HG02763 (cell line): ENCODE measurements at regions not wholly inside any gene's neighbourhood (a gene's known extent, or its start where the extent isn't known, plus 50 kb on each side); places are given as distances from the start of the nearest gene placed in this dataset.
"Not testable (repeated sequence)": the region's sequence is repeated elsewhere in the genome, so short reads cannot be mapped to it uniquely, and the experiment has no call there.

Experiments used
- ATAC-seq: cut with Tn5 transposase; IDR thresholded peaks from one replicate; pipeline ENCODE4 v1.9.1; 2021; ENCODE audit warnings: mild to moderate bottlenecking, moderate library complexity; ENCODE audit not compliant: unreplicated experiment

DNA sequence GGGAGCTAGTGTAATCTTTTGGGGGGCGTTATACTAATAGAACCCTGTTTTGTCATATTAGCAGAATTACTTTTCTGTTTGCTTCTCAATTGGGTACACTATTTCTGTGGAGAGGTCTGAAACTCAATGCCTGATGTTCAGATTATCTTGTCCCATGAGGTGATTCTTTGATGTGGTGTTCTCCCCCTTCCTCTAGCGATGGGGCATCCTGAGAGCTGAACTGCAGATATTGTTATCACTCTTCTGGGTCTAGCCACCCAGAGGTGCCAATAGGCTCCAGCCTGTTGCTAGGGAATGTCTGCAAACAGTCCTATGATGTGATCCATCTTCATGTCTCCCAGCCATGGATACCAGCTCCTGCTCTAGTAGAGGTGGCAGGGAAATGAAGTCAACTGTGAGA is 233.1 kb upstream of the RASA1 start:
- ATAC-seq: no peak

GRCh38 chr5:87042554-87042953 is 225.1 kb upstream of the RASA1 start:
- ATAC-seq: no peak

- ATAC-seq: no peak
Measured at GRCh38 chr5:87048156-87048555, 219.5 kb upstream of the RASA1 start.

DNA sequence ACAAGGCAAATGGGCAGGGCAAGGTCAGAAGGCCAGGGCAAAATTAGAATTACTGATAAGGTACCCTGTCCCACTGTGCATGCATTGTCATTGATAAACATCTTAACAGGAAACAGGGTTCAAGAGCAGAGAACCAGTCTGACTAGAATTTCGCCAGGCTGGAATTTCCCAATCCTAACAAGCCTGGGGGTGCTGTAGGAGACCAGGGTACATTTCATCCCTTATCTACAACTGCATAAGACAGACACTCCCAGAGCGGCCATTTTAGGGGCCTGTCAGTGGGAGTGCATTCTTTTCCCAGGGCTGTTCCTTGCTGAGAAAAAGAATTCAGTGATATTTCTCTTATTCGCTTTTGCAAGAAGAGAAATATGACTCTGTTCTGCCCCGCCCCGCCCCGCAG is 218.7 kb upstream of the RASA1 start:
- not testable (repeated sequence) for ATAC-seq

DNA sequence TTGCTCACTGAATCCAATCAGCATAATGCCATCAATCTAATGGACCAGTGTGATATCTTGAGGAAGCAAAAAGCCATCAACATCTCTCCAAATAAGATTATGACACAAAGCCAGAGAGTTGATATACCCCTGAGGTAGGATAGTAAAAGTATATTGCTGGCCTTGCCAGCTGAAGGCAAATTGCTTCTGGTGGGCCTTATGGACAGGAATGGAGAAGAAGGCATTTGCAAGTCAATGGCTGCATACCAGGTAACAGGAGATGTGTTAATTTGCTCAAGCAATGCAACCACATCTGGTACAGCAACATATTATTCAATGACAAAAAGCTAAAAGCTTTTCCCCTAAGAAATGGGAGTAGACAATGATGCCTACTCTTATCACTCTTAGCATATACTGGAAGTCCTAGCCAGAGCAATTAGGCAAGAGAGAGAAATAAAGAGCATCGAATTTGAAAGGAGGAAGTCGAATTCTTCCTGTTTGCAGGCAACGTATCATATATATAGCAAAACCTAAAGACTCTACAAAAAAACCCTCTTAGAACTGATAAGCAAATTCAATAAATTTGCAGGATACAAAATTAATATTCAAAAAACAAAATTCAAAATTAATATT is 216.1 kb upstream of the RASA1 start:
- no peak for ATAC-seq

GRCh38 chr5:87053146-87053545 is 214.5 kb upstream of the RASA1 start:
- no peak for ATAC-seq

DNA sequence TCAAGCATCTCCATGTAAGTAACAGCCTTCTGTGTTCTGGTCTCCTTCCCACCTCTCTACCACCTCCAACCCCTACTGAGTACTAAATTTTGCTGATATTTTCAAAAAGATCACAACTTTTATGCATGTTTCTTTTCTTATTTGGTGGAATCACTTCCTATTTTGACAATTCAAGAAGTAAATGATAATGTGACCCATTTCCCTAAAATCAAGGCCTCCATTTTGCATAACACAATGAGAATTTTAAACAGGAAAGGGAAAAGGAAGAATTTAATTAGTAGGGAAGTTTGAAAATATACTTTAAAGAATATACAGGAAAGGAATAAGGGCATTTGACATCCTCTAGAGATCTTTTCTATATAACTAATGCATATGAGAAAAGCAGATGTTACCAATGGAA is 212.9 kb upstream of the RASA1 start:
- ATAC-seq: no peak

DNA sequence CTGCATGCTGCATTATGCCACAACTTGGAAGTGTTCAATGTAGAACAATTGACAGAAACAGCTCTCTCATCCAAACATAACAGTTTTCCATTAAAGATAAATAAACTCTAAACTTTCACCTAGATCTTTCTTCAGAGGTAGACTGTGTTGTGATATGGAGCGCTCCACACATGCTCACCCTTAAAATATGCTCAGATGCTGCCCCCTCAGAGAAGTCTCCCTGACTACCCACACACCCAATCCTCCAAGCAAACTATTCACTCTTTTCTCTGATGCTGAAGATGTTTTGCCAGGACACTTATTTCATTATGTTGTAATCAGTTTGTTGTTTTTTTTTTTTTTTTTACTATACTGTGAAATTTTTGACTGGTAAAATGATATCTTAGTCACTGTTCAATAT is 206.6 kb upstream of the RASA1 start:
- ATAC-seq: no peak

DNA sequence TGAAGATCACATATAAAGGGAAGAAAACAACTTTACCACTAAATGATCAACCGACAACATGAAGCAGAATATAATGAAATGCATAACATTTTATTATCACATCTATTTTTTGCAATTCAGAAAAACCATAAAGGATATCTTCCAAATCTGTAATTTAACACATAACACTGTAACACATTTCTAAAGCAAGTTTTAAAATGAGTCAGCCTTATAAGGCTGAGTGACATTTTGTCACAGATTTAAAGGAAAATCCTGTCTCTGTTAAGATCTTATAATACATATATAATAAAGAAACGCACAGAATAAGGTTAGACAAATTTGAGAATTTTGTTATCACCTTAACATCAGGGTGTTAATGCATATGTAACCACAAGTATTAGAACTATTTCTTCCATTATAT is 198.4 kb upstream of the RASA1 start:
- ATAC-seq: no peak

DNA sequence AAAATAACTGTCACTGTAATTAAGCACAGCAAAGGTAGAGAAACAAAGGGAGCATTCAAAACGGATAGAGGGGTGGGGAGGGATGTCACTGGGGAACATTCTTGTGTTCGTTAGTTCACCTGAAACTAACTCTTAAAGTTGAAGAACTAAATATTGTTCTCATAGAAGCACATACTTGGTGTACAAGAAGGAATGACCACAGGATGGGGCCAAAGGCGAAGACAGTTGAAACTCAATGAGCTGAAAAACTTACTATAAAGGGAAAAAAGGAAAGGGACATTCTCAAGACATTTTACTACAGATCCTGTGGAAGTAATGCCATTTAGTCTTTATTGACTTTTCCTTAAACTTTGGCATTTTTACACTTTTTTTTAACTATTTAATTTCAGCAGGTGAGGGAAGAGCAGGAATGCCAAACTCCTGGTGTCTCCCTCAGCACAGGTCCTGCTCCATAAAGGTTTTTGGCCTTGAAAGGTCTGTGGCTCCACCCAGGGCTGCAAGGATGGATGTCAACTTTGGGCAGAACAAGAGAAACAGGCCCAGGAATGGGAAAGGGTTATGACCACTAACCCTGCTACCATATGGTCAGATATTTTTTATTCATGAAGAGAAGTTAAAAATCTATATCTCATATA is 197.6 kb upstream of the RASA1 start:
- no peak for ATAC-seq

DNA sequence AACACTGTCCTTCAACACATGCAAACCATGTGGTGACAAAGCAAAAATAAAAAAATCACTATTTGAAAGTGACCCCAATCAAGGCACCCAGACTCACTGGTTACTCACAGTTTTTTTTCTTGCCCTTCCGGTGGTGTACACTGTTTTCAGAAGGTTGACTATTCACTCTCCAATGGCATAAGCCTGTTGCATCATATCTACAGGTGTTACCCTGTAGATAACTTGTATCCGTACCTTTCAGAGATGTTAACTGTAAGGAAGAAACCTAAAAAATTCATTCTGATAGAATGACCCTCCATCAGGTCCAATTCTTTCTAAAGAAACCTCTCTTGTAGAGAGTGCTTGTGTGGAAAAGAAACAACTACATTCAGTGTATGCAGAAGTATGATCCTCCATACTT is 193.6 kb upstream of the RASA1 start:
- no peak for ATAC-seq

- ATAC-seq: peak; percentile 97
Measured at GRCh38 chr5:87074934-87075541, 192.6 kb upstream of the RASA1 start.

GRCh38 chr5:87076411-87076810 is 191.3 kb upstream of the RASA1 start:
- ATAC-seq: no peak

GRCh38 chr5:87076931-87077330 is 190.8 kb upstream of the RASA1 start:
- ATAC-seq: no peak

DNA sequence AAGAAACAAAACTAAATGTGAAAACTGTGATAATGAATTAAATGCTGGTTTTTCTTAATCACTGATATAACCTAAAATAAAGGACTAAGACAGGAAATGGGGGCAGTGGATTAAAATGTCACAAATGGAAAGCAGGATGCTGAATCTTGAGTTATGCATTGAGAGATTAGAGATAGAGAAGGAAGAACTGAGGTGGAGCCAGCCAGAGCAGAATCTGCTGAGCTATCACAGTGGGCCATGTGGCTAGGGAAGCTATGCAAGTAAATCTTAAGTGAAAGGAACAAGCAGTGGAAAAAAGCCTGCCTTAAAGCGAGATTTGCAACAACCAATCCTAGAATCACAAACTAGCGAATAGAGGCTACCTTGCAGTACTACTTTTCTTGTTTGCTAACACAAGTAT is 188.5 kb upstream of the RASA1 start:
- no peak for ATAC-seq

DNA sequence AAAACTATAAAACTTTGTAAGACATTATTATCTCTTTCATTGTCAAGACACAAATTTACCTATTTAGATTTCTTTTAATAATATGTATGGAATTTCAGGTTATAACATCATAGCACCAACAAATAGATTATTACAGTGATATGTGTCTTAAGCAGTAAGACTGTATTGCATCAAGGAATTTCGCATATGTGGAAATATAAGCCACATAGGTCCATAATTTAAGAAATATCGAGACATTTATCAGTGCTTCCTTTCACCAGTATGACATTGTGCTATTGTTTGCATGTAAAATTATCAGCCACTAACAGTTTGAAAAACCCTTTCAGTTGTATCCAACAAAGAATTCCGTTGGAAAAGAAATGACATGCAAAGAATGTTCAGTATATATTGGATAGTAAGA is 186.7 kb upstream of the RASA1 start:
- ATAC-seq: peak; percentile 13

DNA sequence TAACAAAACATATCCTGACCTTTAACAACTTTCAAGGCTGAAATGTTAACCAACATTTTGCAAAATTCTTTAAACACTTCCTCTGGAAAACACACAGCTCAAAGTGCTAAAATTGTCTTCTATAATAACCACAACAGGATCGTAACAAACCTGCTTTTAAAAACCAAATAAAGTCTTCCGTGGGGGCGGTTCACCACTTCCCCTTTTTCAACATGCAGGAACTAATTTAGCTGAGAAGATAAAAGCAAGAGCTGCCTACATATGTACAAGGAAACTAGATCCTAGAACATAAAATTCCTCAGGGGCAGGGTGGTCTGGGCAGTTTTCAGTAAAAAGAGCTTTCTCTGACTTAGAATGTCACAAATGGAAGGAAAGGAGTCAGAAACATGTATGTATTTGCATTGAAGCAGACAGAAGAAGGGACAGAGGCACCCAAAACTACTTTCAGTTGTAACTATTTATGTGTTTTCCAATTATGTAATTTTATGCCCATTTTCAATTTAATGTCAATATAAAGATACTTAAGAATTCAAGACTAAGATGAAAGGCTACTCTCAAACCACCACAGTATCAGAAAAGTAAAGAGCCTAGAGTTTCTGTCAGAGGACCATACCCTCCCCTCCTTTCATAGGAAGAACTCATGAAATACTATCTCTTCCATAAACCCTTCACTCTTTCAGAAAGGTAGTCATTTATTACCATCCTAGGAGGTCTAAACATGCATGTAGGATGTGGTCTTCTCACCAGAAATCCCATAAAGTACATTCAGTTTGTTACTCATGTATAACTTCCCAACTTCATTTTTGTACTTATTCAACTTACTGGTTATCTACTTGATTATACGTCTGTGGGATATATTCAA is 185.9 kb upstream of the RASA1 start:
- peak; percentile 93 for ATAC-seq

GRCh38 chr5:87094347-87094746 is 173.3 kb upstream of the RASA1 start:
- no peak for ATAC-seq

- no peak for ATAC-seq
Measured at GRCh38 chr5:87094833-87095232, 172.8 kb upstream of the RASA1 start.

GRCh38 chr5:87095787-87096186 is 171.9 kb upstream of the RASA1 start:
- ATAC-seq: no peak

DNA sequence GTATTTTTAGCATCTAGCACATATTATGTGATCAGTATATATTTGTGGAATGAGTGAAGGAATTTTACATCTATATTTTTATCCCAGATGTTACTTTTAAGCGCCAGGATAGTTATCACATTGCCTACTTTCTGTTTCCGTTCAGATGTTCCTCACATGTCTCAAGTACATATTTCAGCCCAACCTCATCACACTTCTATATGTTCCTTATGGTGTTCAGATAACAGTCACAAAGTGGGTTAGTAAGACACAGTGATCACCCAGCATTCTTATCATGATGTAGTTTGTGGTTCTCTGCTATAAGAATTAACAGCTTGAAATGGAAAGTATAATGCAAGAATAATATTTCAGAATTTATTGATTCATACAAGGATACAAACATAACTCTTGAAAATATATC is 170.0 kb upstream of the RASA1 start:
- ATAC-seq: no peak
